Upper lobe of left lung (tissue), 4 donors: ENCODE measurements at regions not wholly inside any gene's neighbourhood (a gene's known extent, or its start where the extent isn't known, plus 50 kb on each side); places are given as distances from the start of the nearest gene placed in this dataset.

Experiments used
- CTCF ChIP-seq, 6 experiments: fragments of 450-650 bp in 4 of 6; fragments of 200-600 bp in 2 of 6; sonication (generic) in 2 of 6; IDR thresholded peaks; one replicate each; pipeline ENCODE4 v1.5.1; 2016 to 2019; ENCODE audit warnings: antibody characterized with exemption in 6 of 6
- EP300 ChIP-seq, 4 donors: sonication (generic); formaldehyde crosslinking; IDR thresholded peaks; one replicate each; pipeline ENCODE4 v1.5.1; 2017; ENCODE audit warnings: antibody characterized with exemption in 4 of 4, control low read depth in 2 of 4
- POLR2A ChIP-seq, 4 donors: fragments of 450-650 bp; IDR thresholded peaks; one replicate each; pipeline ENCODE4 v1.5.1; 2016 to 2017; ENCODE audit warnings: antibody characterized with exemption in 4 of 4, mild to moderate bottlenecking in 2 of 4
- POLR2AphosphoS5 ChIP-seq, 2 donors: sonication (generic); formaldehyde crosslinking; IDR thresholded peaks; one replicate each; pipeline ENCODE4 v1.5.1; 2017; ENCODE audit warnings: antibody characterized with exemption in 2 of 2

GRCh38 chr16:9322769-9323168 is 231.3 kb downstream of the HAPSTR1 start:
- TF ChIP-seq CTCF (IDR thresholded peaks at IDR 0.05) = no peak
- no peak for TF ChIP-seq POLR2AphosphoS5 (IDR thresholded peaks at IDR 0.05)
- no peak for TF ChIP-seq POLR2A (IDR thresholded peaks at IDR 0.05)
- no peak for TF ChIP-seq EP300 (IDR thresholded peaks at IDR 0.05)
